ENCODE measurements at regions not wholly inside any gene's neighbourhood (a gene's known extent, or its start where the extent isn't known, plus 50 kb on each side); places are given as distances from the start of the nearest gene placed in this dataset.

DNA sequence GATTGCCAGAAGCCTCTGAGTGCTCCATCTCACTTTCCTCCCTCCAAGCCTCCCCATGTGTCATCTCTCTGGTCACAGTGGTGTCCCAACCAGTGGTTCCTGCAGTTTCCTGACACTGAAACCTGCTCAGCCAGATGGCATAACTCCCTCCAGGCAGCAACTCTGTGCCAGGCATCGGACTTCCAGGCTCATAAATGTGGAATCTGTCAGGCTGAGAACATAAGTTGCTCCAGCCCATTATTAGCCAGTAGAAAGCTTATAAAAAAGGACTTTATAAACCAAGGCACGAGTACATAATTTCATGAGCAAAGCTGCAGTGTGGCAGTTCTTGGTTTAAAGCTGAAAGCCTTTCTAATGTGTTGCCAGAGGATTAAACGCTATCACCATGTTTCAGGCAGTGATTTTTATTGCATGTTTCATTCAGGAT, 194.3 kb downstream of the DACT1 start:
- TF ChIP-seq, protein P1, sequence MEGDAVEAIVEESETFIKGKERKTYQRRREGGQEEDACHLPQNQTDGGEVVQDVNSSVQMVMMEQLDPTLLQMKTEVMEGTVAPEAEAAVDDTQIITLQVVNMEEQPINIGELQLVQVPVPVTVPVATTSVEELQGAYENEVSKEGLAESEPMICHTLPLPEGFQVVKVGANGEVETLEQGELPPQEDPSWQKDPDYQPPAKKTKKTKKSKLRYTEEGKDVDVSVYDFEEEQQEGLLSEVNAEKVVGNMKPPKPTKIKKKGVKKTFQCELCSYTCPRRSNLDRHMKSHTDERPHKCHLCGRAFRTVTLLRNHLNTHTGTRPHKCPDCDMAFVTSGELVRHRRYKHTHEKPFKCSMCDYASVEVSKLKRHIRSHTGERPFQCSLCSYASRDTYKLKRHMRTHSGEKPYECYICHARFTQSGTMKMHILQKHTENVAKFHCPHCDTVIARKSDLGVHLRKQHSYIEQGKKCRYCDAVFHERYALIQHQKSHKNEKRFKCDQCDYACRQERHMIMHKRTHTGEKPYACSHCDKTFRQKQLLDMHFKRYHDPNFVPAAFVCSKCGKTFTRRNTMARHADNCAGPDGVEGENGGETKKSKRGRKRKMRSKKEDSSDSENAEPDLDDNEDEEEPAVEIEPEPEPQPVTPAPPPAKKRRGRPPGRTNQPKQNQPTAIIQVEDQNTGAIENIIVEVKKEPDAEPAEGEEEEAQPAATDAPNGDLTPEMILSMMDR (conservative IDR thresholded peaks at IDR 0.05) = no peak
- peak overlapping the region; percentile 41 for H3K27ac ChIP-seq

DNA sequence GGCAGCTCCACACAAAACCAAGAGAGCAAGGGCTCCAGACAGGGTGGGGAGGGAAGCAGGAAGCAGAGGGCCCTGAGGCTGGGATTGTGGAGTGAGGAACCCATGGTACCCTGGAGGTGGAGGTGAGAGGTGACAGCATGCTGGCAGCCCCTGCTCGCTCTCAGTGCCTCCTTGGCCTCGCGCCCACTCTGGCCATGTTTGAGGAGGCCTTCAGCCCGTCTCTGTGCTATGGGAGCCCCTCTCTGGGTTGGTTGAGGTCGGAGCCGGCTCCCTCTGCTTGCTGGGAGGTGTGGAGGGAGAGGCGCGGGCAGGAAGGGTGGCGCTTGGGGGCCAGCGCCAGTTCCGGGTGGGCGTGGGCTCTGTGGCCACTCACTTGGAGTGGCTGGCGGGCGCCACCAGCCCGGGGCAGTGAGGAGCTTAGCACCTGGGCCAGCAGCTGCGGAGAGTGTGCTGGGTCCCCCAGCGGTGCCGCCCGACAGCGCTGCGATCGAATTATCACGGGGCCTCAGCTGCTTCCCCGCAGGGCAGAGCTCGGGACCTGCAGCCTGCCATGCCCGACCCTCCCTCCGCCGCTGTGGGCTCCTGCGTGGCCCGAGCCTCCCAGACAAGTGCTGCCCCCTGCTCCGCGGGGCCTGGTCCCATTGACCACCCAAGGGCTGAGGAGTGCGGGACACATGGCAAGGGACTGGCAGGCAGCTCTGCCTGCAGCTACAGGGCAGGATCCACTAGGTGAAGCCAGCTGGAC, 196.0 kb downstream of the DACT1 start:
- TF ChIP-seq, protein P1 (conservative IDR thresholded peaks at IDR 0.05) = no peak
- H3K27ac ChIP-seq = no peak overlapping the region

DNA sequence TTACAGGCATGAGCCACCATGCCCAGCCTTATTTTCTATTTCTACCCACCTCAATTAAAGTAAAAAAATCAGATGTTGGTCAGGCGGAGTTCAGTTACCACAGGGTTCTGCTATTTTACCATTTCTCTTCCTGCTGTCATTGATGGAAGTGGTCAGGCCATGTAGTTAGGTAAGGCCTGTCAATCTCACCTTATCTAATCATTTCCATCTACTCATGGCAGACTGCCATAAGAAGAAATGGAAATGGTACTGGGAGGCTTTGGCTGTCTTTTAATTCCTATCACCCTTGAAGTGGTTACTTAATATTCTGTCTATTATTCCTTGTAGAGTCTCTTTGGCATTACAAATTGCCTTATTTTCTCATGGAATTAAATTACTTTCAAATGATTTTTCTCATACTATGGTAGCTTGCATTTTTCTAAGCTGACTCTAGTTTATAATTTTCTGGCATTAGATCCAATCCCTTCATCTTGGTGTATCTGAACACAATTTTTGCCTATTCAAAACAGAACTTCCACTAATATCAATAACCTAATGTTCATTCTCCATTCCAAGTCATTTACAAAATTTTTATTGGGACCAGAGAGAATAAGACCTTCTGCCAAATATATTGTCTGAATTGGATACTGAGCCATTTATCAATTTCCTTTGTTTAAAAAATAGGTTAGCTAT, 198.7 kb downstream of the DACT1 start:
- TF ChIP-seq, protein P1 (conservative IDR thresholded peaks at IDR 0.05) = no peak
- no peak overlapping the region for H3K27ac ChIP-seq

DNA sequence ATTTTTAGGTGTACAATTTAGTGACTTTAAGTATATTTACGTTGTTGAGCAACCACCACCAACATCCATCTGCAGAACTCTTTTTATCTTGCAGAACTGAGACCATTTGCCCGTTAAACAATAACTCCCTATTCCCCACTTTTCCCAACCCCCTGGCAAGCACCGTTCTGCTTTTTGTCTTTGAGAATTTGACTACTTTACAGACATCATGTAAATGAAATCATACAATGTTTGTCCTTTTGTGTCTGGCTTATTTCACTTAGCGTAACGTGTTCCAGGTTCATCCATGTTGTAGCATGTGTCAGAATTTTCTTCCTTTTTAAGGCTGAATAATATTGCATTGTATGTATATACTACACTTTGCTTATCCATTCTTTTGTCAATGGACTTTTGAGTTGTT, 201.5 kb downstream of the DACT1 start:
- TF ChIP-seq, protein P1 (conservative IDR thresholded peaks at IDR 0.05) = no peak
- H3K27ac ChIP-seq = no peak overlapping the region

DNA sequence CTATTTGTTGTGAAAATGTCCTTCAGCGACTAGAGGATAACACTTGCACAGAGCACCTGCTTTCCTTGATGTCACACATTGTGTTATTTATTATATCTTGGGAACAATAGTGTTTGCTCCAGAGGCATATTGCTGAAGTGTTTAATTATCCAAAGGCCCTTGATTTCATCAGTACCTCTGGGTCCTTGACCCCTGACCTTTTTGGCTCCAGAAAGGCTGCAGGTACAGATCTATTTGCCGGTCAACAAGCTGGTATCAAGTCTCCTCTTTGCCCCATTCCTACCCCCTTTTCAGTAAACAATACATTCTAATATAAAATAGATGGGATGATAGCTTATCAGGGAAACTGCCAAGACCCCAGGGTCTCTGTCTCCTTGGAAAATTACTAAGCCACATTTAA, 206.8 kb downstream of the DACT1 start:
- TF ChIP-seq, protein P1 (conservative IDR thresholded peaks at IDR 0.05) = no peak
- H3K27ac ChIP-seq = no peak overlapping the region

DNA sequence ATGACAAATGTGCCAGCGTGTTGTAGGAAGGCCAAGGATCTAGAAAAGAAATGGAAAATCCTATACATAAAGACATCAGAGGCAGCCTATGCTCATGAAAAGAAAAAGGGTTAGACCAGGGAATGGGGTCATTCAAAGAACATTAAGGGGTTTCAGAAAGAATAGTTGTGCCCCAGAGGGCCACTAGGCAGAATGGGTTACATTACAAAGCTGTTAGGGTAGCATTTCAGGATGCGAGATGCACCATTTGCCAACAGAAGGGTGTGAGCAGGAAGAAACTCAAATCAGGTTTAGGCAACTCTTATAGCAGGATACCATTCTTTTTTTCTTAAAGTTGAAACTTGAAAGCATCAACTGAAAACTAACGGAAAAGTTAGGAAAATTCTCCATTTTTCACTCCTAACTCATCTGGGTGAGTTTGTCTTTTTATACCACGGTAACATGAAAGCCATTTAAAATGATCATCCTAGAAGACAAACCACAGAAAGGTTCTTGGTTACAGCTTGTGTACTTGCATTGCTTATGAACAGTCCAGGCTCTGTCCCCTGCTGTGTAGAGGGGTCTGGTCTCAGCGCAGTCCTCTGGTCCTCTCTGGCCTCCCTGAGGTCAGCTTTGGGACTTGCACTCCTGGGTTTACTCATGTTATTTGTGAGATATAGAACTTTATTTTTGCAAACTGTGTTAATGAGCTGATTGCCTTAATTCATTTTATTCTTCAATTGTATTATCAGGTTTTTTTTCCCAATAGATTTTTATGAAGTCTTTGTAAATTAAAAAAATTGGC, 209.1 kb downstream of the DACT1 start:
- TF ChIP-seq, protein P1 (conservative IDR thresholded peaks at IDR 0.05) = no peak
- H3K27ac ChIP-seq = no peak overlapping the region

DNA sequence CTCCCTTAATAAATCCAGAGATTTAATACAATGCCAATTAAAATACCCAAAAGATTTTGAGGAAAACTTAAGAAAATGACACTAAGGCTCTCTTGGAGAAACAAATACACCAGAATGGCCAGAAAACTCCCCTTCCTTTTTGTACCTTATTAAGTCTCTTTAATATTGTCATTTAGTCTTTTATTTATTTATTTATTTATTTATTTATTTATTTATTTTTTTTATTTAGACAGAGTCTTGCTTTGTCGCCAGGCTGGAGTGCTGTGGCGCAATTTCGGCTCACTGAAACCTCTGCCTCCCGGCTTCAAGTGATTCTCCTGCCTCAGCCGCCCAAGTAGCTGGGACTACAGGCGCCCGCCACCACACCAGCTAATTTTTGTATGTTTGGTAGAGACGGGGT, 210.6 kb downstream of the DACT1 start:
- TF ChIP-seq, protein P1 (conservative IDR thresholded peaks at IDR 0.05) = no peak

More for the DNA sequence above, 210.6 kb downstream of the DACT1 start:
- H3K27ac ChIP-seq = no peak overlapping the region

Measured in VCaP (cell line).